22Rv1 (cell line): ENCODE measurements at regions not wholly inside any gene's neighbourhood (a gene's known extent, or its start where the extent isn't known, plus 50 kb on each side); places are given as distances from the start of the nearest gene placed in this dataset.

Experiments used
- ZFX ChIP-seq: fragments of 450-650 bp; IDR thresholded peaks from 2 replicates; pipeline ENCODE4 v1.6.1; 2017; ENCODE audit warnings: antibody characterized with exemption, borderline replicate concordance
- TF ChIP-seq, protein P1 (sequence below): fragments of 450-650 bp; IDR thresholded peaks from 2 replicates; pipeline ENCODE4 v1.5.1; 2017; ENCODE audit warnings: mild to moderate bottlenecking

GRCh38 chr3:166435469-166436057 is 598.3 kb upstream of the BCHE start:
- TF ChIP-seq, protein P1, sequence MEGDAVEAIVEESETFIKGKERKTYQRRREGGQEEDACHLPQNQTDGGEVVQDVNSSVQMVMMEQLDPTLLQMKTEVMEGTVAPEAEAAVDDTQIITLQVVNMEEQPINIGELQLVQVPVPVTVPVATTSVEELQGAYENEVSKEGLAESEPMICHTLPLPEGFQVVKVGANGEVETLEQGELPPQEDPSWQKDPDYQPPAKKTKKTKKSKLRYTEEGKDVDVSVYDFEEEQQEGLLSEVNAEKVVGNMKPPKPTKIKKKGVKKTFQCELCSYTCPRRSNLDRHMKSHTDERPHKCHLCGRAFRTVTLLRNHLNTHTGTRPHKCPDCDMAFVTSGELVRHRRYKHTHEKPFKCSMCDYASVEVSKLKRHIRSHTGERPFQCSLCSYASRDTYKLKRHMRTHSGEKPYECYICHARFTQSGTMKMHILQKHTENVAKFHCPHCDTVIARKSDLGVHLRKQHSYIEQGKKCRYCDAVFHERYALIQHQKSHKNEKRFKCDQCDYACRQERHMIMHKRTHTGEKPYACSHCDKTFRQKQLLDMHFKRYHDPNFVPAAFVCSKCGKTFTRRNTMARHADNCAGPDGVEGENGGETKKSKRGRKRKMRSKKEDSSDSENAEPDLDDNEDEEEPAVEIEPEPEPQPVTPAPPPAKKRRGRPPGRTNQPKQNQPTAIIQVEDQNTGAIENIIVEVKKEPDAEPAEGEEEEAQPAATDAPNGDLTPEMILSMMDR: no peak
- no peak for TF ChIP-seq ZFX
